Anterior cingulate cortex (tissue), 58 donors: ENCODE measurements at regions not wholly inside any gene's neighbourhood (a gene's known extent, or its start where the extent isn't known, plus 50 kb on each side); places are given as distances from the start of the nearest gene placed in this dataset.
"Not testable (repeated sequence)": the region's sequence is repeated elsewhere in the genome, so short reads cannot be mapped to it uniquely, and the experiment has no call there.

ENCODE experiments used
- DNase-seq, 58 donors: peaks; one replicate each; lab custom pipeline; 2025; lab: John Stamatoyannopoulos, UW

DNA sequence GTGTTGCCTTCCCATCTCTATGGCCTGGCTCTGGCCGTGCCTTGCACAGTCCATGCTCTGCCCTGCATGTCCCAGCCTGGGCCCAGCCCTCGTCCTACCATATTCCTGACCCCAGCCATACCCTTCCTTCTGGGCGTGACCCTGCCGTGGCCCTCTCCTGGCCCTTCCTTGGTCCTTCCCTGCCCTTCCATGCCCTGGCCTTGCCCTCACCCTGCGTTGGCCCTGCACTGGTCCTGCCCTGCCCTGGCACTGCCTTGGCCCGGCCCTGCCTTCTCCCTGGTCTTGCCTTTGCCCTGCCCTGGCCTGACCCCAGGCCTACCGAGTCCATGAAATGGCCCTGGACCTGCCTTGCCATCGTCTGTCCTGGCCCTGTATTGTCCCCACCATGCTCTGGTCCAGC lies 1561.8 kb downstream of the RPIA start:
- DNase-seq = not testable (repeated sequence)

DNA sequence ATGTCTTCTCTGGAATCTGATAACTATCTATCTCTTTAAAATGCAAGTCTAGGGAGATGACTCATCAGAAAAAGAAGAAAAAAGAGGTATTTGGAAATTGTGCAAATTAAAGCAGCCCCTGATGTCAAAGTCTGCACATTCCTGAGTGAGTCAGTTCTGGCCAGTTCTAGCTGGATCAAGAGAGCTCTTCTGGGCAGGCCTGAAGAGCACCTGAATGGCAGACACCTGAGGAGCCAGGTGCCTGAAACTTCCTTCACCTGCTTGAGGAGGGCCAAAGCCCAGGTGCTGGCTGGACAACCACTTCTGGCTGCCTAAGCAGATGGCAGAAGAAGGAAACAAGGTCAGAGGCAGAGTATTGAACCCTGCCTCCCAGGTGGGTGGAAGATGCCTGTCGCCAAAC lies 1575.4 kb downstream of the RPIA start:
- DNase-seq = not testable (repeated sequence)

- DNase-seq = not testable (repeated sequence)
These were observed 1596.3 kb downstream of the RPIA start for GRCh38 chr2:90287751-90288150.

DNA sequence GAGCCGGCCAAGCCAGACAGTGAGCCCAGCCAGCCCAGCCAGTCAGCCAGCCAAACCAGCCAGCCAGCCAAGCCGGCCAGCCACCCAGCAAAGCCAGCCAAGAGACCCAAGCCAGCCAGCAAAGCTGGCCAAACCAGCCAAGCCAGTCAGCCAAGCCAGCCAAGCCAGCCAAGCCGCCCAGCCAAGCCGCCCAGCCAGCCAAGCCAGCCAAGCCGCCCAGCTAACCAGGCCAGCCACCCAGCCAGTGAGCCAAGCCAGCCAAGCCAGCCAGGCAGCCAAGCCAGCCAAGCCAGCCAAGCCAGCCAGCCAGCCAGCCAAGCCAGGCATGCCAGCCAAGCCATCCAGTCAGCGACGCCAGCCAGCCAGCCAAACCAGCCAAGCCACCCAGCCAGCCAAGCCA lies 1596.9 kb downstream of the RPIA start:
- not testable (repeated sequence) for DNase-seq

GRCh38 chr2:90289291-90289980 lies 1598.0 kb downstream of the RPIA start:
- DNase-seq = not testable (repeated sequence)

DNA sequence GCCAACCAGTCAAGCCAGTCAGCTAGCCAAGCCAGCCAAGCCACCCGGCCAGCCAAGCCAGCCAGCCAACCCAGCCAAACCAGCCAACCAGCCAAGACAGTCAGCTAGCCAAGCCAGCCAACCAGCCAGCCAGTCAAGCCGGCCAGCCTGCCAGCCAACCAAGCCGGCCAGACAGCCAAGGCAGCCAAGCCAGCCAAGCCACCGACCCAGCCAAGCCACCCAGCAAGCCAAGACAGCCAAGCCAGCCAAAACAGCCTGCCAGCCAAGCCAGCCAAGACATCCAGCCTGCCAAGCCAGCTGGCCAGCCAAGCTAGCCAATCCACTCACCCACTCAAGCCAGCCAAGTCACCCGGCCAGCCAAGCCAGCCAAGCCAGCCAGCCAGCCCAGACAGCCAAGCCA lies 1599.2 kb downstream of the RPIA start:
- DNase-seq = not testable (repeated sequence)

- not testable (repeated sequence) for DNase-seq
These were observed 1599.9 kb downstream of the RPIA start for GRCh38 chr2:90291168-90291883.

DNA sequence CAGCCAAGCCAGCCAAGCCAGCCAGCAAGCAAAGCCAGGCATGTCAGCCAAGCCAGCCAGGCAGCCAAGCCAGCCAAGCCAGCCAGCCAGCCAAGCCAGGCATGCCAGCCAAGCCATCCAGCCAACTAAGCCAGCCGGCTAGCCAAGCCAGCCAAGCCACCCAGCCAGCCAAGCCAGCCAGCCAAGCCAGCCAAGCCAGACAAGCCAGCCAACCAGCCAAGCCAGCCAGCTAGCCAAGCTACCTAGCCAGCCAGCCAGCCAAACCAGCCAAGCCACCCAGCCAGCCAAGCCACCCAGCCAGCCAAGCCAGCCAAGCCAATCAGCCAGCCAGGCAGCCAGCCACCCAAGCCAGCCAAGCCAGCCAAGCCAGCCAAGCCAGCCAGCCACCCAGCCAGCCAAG lies 1600.5 kb downstream of the RPIA start:
- DNase-seq = not testable (repeated sequence)

DNA sequence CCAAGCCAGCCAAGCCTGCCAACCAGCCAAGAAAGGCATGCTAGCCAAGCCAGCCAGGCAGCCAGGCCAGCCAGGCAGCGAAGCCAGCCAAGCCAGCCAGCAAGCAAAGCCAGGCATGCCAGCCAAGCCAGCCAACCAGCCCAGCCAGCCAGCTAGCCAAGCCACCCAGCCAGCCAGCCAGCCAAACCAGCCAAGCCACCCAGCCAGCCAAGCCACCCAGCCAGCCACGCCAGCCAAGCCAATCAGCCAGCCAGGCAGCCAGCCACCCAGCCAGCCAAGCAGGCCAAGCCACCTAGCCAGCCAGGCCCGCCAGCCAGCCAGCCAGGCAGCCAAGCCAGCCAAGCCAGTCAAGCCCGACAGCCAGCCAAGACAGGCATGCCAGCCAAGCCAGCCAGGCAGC lies 1601.0 kb downstream of the RPIA start:
- not testable (repeated sequence) for DNase-seq

- not testable (repeated sequence) for DNase-seq
These were observed 1601.8 kb downstream of the RPIA start for GRCh38 chr2:90293224-90293623.

DNA sequence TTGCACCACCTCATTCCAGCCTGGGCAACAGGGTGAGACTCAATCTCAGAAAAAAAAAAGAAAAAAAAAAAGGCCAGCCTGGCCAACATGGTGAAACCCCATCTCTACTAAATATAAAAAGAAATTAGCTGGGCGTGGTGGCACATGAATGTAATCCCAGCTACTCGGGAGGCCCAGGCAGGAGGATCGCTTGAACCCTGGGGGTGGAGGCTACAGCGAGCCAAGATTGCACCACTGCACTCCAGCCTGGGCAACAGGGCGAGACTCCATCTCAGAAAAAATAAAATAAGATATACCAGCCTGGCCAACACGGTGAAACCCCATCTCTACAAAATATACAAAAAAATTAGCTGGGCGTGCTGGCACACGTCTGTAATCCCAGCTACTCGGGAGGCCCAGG lies 1602.3 kb downstream of the RPIA start:
- DNase-seq = not testable (repeated sequence)

GRCh38 chr2:90295036-90295750 lies 1603.7 kb downstream of the RPIA start:
- DNase-seq = not testable (repeated sequence)

DNA sequence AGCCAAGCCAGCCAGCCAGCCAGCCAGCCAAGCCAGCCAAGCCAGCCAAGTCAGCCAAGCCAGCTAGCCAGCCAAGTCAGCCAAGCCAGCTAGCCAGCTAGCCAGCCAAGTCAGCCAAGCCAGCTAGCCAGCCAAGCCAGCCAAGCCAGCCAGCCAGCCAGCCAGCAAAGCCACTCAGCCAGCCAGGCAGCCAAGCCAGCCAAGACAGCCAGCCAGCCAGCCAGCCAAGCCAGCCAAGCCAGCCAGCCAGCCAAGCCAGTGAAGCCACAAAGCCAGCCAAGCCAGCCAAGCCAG lies 1605.0 kb downstream of the RPIA start:
- not testable (repeated sequence) for DNase-seq

- not testable (repeated sequence) for DNase-seq
These were observed 1606.2 kb downstream of the RPIA start for GRCh38 chr2:90297701-90298100.

- not testable (repeated sequence) for DNase-seq
These were observed 1606.8 kb downstream of the RPIA start for GRCh38 chr2:90298126-90298755.

GRCh38 chr2:90298983-90299382 lies 1607.5 kb downstream of the RPIA start:
- not testable (repeated sequence) for DNase-seq

DNA sequence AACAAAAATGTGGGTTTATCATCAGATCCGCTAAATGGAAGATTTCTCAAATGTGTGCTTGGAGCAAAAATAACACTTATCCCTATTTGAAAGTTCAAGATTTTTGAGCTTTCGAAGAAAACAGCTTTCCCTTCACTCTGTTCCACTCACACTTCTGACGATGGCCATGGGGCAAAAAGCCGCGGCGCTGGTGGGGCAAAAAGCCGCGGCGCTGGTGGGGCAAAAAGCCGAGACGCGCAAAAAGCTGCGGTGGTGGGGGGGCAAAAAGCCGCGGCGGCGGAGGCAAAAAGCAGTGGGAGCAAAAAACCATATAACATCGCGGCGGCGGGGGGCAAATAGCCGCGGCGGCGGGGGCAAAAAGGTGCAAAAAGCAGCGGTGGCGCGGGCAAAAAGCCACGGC lies 1631.5 kb downstream of the RPIA start:
- DNase-seq = not testable (repeated sequence)

- not testable (repeated sequence) for DNase-seq
These were observed 1632.4 kb downstream of the RPIA start for GRCh38 chr2:90323612-90324558.

DNA sequence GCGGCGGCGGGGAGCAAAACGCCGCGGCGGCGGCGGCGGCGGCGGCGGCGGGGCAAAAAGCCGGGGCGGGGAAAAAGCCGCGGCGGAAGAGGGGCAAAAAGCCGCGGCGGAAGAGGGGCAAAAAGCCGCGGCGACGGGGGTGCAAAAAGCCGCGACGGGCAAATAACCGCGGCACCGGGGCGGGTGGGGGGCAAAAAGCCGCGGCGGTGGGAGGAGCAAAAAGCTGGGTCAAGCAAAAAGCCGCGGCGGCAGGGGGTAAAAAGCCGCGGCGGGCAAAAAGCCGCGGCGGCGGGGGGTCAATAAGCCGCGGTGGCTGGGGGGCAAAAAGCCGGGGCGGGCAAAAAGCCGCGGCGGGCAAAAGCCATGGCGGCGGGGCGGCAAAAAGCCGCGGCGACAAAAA lies 1633.2 kb downstream of the RPIA start:
- not testable (repeated sequence) for DNase-seq
